ENCODE measurements at regions not wholly inside any gene's neighbourhood (a gene's known extent, or its start where the extent isn't known, plus 50 kb on each side); places are given as distances from the start of the nearest gene placed in this dataset.

DNA sequence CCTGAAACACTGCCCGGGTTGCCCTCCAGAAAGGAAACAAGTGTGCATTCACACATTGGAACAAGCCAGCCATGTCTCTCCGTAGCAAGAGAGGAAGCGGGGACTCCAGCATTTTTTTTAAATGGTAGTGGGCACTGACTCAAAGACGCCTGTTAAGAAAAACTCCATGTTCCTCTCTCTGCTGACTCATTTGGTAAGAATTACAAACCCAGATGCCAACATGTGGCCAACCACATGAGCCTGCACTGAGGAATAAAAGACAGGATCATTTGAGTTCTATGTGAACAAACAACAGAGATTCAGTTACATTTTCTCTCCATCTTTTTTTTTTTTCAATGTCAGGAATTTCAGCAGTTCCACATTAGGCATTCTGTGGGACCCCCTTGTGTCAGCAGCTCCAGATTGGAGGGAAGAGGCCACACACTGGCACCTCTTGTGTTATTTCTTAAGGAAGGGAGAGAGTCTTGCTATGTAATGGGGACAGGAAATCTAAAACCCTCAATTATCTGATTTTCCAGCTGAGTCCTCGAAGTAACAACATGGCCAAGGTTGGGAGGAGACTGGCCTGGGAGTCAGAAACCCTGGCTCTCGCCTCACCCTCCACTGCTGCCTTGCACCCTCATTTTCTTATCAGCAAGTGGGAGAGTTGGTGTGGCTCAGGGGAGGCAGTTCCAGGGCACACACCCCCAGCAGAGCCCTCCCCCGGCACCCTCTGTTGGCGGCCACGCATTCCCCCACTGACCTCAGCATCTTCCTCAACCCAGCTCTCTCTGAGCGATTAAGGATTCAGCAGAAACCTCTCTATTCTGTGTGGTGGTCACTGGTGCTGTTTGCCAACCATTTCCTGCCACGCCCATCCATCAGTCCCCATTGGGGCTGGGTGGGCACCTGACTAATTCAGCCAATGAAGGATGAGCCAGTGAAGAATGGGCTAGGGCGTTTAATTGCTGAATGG, 173.0 kb downstream of the FOXL1 start:
- DNase-seq: no peak

GRCh38 chr16:86752582-86753175, 174.3 kb downstream of the FOXL1 start:
- DNase-seq: no peak

DNA sequence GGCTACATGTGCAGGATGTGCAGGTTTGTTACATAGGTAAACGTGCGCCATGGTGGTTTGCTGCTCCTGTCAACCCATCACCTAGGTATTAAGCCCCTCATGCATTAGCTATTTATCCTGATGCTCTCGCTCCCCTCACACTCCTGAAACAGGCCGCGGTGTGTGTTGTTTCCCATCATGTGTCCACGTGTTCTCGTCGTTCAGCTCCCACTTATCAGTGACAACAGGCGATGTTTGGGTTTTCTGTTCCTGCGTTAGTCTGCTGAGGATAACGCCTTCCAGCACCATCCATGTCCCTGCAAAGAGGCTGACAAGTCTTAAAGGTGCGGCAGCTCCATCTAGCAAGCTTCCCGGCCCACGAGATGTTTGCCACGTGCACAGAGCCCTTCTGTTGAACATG, 175.1 kb downstream of the FOXL1 start:
- DNase-seq: no peak

GRCh38 chr16:86755571-86756006, 177.2 kb downstream of the FOXL1 start:
- no peak for DNase-seq

GRCh38 chr16:86756882-86757703, 178.7 kb downstream of the FOXL1 start:
- no peak for DNase-seq

DNA sequence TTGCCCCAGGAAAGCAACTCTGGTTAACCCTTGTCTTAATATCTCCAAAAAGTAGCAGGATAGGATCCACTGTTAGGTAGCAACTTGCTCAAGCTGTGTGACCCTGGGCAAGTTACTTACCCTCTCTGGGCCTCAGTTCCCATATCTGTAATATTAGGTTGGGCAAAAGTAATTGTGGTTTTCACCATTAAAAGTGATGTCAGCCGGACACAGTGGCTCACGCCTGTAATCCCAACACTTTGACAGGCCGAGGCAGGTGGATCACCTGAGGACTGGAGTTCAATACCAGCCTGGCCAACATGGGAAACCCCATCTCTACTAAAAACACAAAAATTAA, 179.3 kb downstream of the FOXL1 start:
- DNase-seq: no peak

DNA sequence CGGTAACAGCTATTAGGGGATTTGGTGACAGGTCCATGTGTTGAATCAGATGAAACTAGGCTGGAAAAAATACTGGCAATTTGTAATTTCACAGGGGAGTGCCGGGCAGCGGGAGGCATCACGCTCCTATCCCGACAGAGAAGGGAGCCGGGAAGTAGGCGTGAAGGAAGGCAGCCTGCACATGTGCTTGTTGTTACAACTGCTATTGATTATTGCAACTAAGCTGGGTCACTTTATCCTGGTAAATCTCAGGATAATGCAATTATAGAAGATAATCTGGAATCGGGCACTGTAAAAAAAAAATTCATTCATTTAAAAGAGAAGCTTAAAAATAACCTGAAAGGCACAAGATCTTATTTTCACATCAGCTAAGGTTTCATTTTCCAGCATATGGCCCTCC, 180.6 kb downstream of the FOXL1 start:
- no peak for DNase-seq

GRCh38 chr16:86761111-86762031, 183.0 kb downstream of the FOXL1 start:
- DNase-seq: no peak

GRCh38 chr16:86762095-86762494, 183.7 kb downstream of the FOXL1 start:
- no peak for DNase-seq

DNA sequence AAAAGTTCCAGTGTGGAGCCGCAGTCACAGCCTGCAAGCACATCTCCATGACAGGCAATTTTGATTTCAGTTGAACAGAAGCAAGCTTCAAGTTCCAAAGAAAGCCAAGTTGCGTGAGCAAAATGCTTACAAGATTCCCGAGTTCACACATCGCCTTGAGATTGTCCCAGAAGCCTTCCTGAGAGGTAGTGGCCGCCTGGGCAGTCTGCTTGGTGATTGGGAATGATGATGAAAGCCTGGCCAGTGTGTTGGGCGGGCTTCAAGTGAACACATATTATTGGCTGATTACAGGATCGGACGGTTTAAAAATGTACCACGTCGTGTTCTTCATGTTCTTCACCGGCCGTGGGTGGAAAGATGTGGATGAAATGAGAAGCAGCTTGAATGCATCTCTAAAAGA, 185.5 kb downstream of the FOXL1 start:
- no peak for DNase-seq

GRCh38 chr16:86764551-86764950, 186.2 kb downstream of the FOXL1 start:
- DNase-seq: no peak

- no peak for DNase-seq
These were observed 187.2 kb downstream of the FOXL1 start for GRCh38 chr16:86765389-86766026.

GRCh38 chr16:86766700-86767099, 188.4 kb downstream of the FOXL1 start:
- no peak for DNase-seq

DNA sequence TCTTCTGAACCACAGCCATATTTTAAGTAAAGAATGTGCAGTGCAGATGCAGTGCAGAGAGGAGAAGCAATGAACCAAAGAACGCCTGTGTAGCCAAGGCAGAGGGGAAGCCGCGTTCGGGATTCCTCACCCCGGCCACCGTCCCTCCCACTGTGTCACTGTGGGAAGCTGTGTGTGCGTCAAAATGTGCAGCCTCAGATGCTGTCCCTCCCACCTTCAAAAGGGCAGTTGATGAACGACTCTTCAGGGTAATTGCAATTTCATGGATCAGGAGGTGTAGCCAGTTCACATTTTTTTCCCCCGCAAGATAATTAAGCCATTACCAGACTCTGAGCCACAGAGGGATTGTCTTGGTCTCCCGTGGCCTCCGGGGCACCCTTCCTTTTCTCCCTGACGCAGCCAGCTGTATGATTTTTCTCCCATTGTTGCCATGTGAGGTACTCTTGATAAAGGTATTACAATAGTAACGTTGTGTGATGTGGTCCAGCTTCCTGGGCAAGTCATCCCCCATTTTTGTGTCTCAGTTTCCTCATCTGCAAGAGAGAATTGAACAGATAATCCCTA, 190.0 kb downstream of the FOXL1 start:
- no peak for DNase-seq

DNA sequence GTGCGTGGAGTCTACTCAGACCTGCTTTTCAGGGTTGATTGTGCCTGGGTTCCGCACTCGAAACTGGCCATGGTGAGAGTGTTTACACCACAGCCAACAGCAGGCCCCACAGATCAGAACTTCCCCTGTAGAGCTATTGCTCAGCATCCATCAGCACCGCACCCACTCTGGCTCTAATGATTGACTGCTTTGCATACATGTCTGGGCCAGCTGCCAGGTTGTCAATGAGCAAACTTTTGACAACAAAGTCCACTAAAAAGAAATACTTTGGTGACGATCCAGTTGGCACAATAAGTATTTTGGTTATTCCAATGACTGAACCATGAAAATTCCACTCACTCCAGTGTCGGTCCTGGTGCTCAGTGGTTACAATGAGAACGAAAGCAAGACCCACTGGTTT, 190.7 kb downstream of the FOXL1 start:
- no peak for DNase-seq

DNA sequence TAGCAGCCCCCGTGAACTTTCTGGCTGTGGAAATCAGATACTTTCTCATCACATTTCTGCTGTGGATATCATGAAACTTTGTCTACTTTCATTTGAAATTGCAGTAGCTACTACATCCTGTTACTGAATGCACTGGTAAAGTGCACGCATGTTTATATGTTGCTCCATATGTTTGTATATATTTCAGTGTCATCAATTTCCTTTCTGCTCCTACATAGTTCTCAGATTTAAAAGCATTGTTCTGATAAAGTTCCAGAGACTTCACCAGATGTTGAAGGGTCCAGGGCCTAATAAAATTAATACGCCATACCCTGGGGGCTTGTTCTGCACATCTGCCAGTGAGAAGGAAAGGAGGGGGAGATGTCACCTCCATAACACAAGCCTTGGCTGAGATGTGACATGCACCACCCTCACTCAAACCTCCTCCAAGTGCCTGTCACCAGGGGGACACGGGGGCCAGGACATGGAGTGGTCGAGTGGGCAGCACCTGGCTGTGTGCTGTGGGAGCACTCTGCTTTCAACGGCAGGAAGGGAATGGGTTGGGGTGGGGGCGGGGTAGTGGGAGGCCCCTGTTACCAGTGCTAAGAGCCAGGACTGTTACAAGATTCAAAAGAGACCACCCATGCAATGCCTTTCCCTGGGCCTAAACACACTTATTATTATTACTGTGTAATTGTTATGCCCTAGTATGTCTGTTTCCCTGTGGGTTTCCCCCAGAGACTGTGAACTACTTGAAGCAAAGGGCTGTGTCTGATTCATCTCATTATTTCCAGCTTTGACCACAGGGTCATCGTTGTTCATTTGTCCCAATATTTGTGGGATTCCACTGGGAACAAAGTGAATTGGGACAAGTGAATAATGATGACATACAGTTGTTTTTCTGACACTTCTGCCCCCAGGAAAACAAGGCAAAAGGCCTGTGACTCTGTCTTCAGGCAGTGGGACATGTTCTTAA, 193.4 kb downstream of the FOXL1 start:
- no peak for DNase-seq

- no peak for DNase-seq
These were observed 194.5 kb downstream of the FOXL1 start for GRCh38 chr16:86772671-86773353.

- no peak for DNase-seq
These were observed 195.0 kb downstream of the FOXL1 start for GRCh38 chr16:86773354-86773715.

DNA sequence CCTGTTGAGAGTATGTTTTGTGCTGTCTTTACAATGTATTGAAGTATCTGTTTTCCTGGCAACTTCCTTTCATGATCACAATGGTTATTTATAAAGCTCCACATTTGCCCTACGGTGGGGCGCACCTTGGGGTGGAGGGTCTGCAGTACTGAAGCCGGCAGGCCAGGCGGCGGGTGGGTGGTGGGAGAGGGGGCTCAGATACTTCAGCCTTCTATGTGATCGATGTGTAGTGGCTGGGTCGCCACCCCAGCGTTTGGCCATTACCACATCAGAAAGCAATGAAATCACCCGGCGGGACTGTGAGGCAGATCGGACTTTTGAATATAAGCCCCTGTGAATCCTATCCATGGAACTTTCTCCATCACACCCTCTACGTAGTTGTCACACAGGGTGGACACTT, 196.6 kb downstream of the FOXL1 start:
- DNase-seq: no peak

DNA sequence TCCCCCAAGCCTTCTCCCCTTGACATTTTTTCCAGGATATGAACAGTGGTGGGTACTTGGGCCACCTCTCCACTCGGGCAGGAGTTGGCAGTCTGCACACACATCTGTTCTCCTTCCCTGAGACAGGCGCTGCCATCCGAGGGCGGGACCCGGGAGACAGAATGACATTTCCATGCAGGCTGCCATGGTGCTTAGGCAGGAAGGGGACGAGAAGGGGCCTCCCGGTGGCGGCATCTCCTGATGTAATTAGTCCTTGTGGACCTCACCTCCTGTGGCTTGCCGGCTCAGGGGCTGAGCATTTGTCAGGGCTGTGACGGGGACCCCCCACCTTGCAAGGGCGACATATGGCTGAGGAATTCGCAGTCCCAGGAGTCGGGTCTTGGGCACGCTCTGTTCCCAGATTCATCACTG, 197.2 kb downstream of the FOXL1 start:
- no peak for DNase-seq
